H1 (cell line): ENCODE measurements at regions not wholly inside any gene's neighbourhood (a gene's known extent, or its start where the extent isn't known, plus 50 kb on each side); places are given as distances from the start of the nearest gene placed in this dataset.

Experiments
- CTCF ChIA-PET: fragments of 300-600 bp; sonication (Branson Sonifier 250); formaldehyde crosslinking; loops from one replicate; lab custom pipeline; 2021; ENCODE audit not compliant: partially characterized antibody; lab: Charles Lee
- POLR2A ChIA-PET: fragments of 300-600 bp; sonication (Branson Sonifier 250); formaldehyde crosslinking; loops from one replicate; lab custom pipeline; 2021; ENCODE audit warnings: inconsistent platforms; ENCODE audit not compliant: partially characterized antibody; lab: Charles Lee
- DNase-seq, 2 experiments: peaks; one replicate each; pipeline versions ENCODE4 v3.0.0 to v3.0.0-alpha.2; 2010 to 2022; ENCODE audit warnings: low spot score in 2 of 2, low read depth in 1 of 2, mixed read lengths in 1 of 2
- FAIRE-seq: peaks from 2 replicates; lab custom pipeline; 2011; peaks lifted over from hg19 to GRCh38; lab: Jason Lieb, UNC
- H2AFZ ChIP-seq: 2 replicates; pipeline ENCODE4 v1.8.1; 2012; ENCODE audit warnings: low read length, inconsistent platforms
- H2AK5ac ChIP-seq: 2 replicates; pipeline ENCODE4 v1.6.1; 2013; ENCODE audit warnings: low read depth, low read length
- H2BK120ac ChIP-seq: replicated peaks from 2 replicates; pipeline ENCODE3; 2013; ENCODE audit warnings: low read depth, low read length, inconsistent platforms
- H2BK12ac ChIP-seq: 2 replicates; pipeline ENCODE4 v1.6.1; 2013; ENCODE audit warnings: low read depth, low read length
- H2BK15ac ChIP-seq: 2 replicates; pipeline ENCODE4 v1.6.1; 2013; ENCODE audit warnings: low read length
- H2BK20ac ChIP-seq: 2 replicates; pipeline ENCODE4 v1.6.1; 2013; ENCODE audit warnings: low read length
- H2BK5ac ChIP-seq: 2 replicates; pipeline ENCODE4 v1.6.1; 2013; ENCODE audit warnings: low read depth, low read length
- H3K14ac ChIP-seq: 2 replicates; pipeline ENCODE4 v1.6.1; 2013; ENCODE audit warnings: inconsistent platforms; ENCODE audit not compliant: insufficient read length
- H3K18ac ChIP-seq: 2 replicates; pipeline ENCODE4 v1.6.1; 2013; ENCODE audit warnings: low read length; ENCODE audit errors: extremely low read depth
- H3K23ac ChIP-seq: 2 replicates; pipeline ENCODE4 v1.6.1; 2013; ENCODE audit warnings: inconsistent platforms; ENCODE audit not compliant: insufficient read length
- H3K23me2 ChIP-seq: 2 replicates; pipeline ENCODE4 v1.6.1; 2013; ENCODE audit warnings: low read depth, low read length
- H3K27ac ChIP-seq: 2 replicates; pipeline ENCODE4 v1.6.1; 2011; ENCODE audit warnings: low read depth, low read length, inconsistent platforms
- H3K27me3 ChIP-seq, 4 experiments: replicated peaks in 1 of 4; 1 replicate in 1 of 4; 2 replicates in 3 of 4; pipeline versions ENCODE4 v1.6.1 to v1.8.1; 2011 to 2013; ENCODE audit warnings: low read length in 3 of 4, mild to moderate bottlenecking in 3 of 4, inconsistent platforms in 2 of 4, mixed read lengths in 2 of 4, moderate library complexity in 1 of 4; ENCODE audit not compliant: control insufficient read depth in 3 of 4, insufficient read depth in 3 of 4; ENCODE audit errors: extremely low read depth in 1 of 4
- H3K36me3 ChIP-seq, 4 experiments: 2 replicates each; pipeline versions ENCODE4 v1.6.1 to v1.8.1; 2011 to 2013; ENCODE audit warnings: mild to moderate bottlenecking in 4 of 4, low read length in 3 of 4, moderate library complexity in 2 of 4, control low read depth in 1 of 4, inconsistent platforms in 1 of 4; ENCODE audit not compliant: insufficient read depth in 4 of 4, control insufficient read depth in 2 of 4
- H3K4ac ChIP-seq: replicated peaks from 2 replicates; pipeline ENCODE3; 2013; ENCODE audit warnings: low read length, low read depth, mixed read lengths, inconsistent platforms; ENCODE audit not compliant: insufficient read length
- H3K4me1 ChIP-seq, 4 experiments: replicated peaks in 1 of 4; 1 replicate in 1 of 4; 2 replicates in 3 of 4; pipeline versions ENCODE4 v1.6.1 to v1.8.1; 2011 to 2013; ENCODE audit warnings: low read length in 3 of 4, inconsistent platforms in 2 of 4, mixed read lengths in 1 of 4; ENCODE audit not compliant: insufficient read depth in 4 of 4, control insufficient read depth in 3 of 4
- H3K4me2 ChIP-seq, 2 experiments: 2 replicates each; pipeline versions ENCODE4 v1.6.1 to v1.8.1; 2011 to 2013; ENCODE audit warnings: low read depth in 2 of 2, low read length in 2 of 2, control low read depth in 1 of 2, inconsistent platforms in 1 of 2, mild to moderate bottlenecking in 1 of 2; ENCODE audit not compliant: insufficient read depth in 1 of 2
- H3K4me3 ChIP-seq, 4 experiments: fragments of 200-600, 300-600 bp in 1 of 4; sonication (generic), shearing (Covaris generic), sonication (Bioruptor Twin) in 1 of 4; 2 replicates each; pipeline versions ENCODE4 v1.5.1 to v1.8.1; 2011 to 2016; ENCODE audit warnings: low read length in 4 of 4, low read depth in 3 of 4, control low read depth in 2 of 4, inconsistent platforms in 2 of 4, mild to moderate bottlenecking in 2 of 4, mixed read lengths in 1 of 4, moderate library complexity in 1 of 4; ENCODE audit not compliant: insufficient read depth in 2 of 4; ENCODE audit errors: extremely low read depth in 1 of 4
- H3K56ac ChIP-seq: replicated peaks from 2 replicates; pipeline ENCODE3; 2013; ENCODE audit warnings: low read depth, mild to moderate bottlenecking, mixed read lengths, low read length, inconsistent platforms; ENCODE audit not compliant: insufficient read length
- H3K79me1 ChIP-seq: 2 replicates; pipeline ENCODE4 v1.6.1; 2013; ENCODE audit warnings: low read depth, low read length, control low read depth
- H3K79me2 ChIP-seq, 2 experiments: 2 replicates each; pipeline versions ENCODE4 v1.6.1 to v1.8.1; 2012 to 2013; ENCODE audit warnings: low read length in 2 of 2, mild to moderate bottlenecking in 2 of 2, inconsistent platforms in 1 of 2; ENCODE audit not compliant: insufficient read depth in 2 of 2, control insufficient read depth in 1 of 2
- H3K9ac ChIP-seq, 4 experiments: replicated peaks in 1 of 4; 1 replicate in 1 of 4; 2 replicates in 3 of 4; pipeline versions ENCODE4 v1.6.1 to v1.8.1; 2011 to 2013; ENCODE audit warnings: low read depth in 3 of 4, low read length in 3 of 4, control low read depth in 2 of 4, mild to moderate bottlenecking in 2 of 4, moderate library complexity in 2 of 4, inconsistent platforms in 1 of 4; ENCODE audit errors: extremely low read depth in 1 of 4
- H3K9me3 ChIP-seq, 2 experiments: 2 replicates each; pipeline versions ENCODE4 v1.6.1 to v1.8.1; 2012 to 2013; ENCODE audit warnings: mild to moderate bottlenecking in 2 of 2, moderate library complexity in 2 of 2, control low read depth in 1 of 2, inconsistent platforms in 1 of 2, low read depth in 1 of 2, low read length in 1 of 2, mixed read lengths in 1 of 2; ENCODE audit not compliant: insufficient read depth in 2 of 2
- H4K20me1 ChIP-seq, 2 experiments: replicated peaks in 1 of 2; 2 replicates each; pipeline versions ENCODE3 to v1.8.1; 2011 to 2013; ENCODE audit warnings: inconsistent platforms in 2 of 2, low read length in 2 of 2, mild to moderate bottlenecking in 1 of 2; ENCODE audit not compliant: insufficient read depth in 2 of 2, control insufficient read depth in 1 of 2
- H4K5ac ChIP-seq: 2 replicates; pipeline ENCODE4 v1.6.1; 2013; ENCODE audit warnings: low read length, low read depth, mixed read lengths, inconsistent platforms; ENCODE audit not compliant: insufficient read length
- H4K8ac ChIP-seq: 2 replicates; pipeline ENCODE4 v1.8.0; 2013; ENCODE audit warnings: mild to moderate bottlenecking, moderate library complexity, low read length, inconsistent platforms; ENCODE audit not compliant: insufficient read depth; ENCODE audit errors: extremely low read depth
- H4K91ac ChIP-seq: replicated peaks from 2 replicates; pipeline ENCODE3; 2013; ENCODE audit warnings: low read length, mixed read lengths, inconsistent platforms; ENCODE audit not compliant: insufficient read length
- BRCA1 ChIP-seq: IDR thresholded peaks from 2 replicates; pipeline ENCODE4 v1.6.1; 2012; ENCODE audit warnings: low read depth, low read length, improper control_type of control experiment
- CEBPB ChIP-seq: IDR thresholded peaks from 2 replicates; pipeline ENCODE4 v1.6.1; 2012; ENCODE audit warnings: low read depth, low read length
- CHD1 ChIP-seq: IDR thresholded peaks from 2 replicates; pipeline ENCODE4 v1.6.1; 2012; ENCODE audit warnings: low read depth, low read length, improper control_type of control experiment
- CREB1 ChIP-seq: IDR thresholded peaks from 2 replicates; pipeline ENCODE4 v1.6.1; 2012; ENCODE audit warnings: inconsistent platforms
- EGR1 ChIP-seq: IDR thresholded peaks from 2 replicates; pipeline ENCODE4 v1.6.1; 2011; ENCODE audit warnings: low read depth, low read length, borderline replicate concordance
- EZH2 ChIP-seq: fragments of 200-600 bp; sonication (generic); IDR thresholded peaks from 2 replicates; pipeline ENCODE4 v1.7.1; 2012; ENCODE audit warnings: low read depth, mild to moderate bottlenecking, moderate library complexity, low read length, inconsistent platforms; ENCODE audit not compliant: severe bottlenecking
- HDAC6 ChIP-seq: IDR thresholded peaks from one replicate; pipeline ENCODE4 v1.7.1; 2012; ENCODE audit warnings: low read depth, mild to moderate bottlenecking, inconsistent platforms, low read length, moderate library complexity
- JUND ChIP-seq: IDR thresholded peaks from 2 replicates; pipeline ENCODE4 v1.6.1; 2011; ENCODE audit warnings: mild to moderate bottlenecking, improper control_type of control experiment, low read length
- MAX ChIP-seq: IDR thresholded peaks from 2 replicates; pipeline ENCODE4 v1.6.1; 2012; ENCODE audit warnings: inconsistent platforms
- NANOG ChIP-seq: IDR thresholded peaks from 2 replicates; pipeline ENCODE4 v1.6.1; 2011; ENCODE audit warnings: low read length, low read depth, mild to moderate bottlenecking, inconsistent platforms; ENCODE audit not compliant: insufficient read depth, poor library complexity, severe bottlenecking
- NRF1 ChIP-seq: IDR thresholded peaks from 2 replicates; pipeline ENCODE4 v1.6.1; 2011; ENCODE audit warnings: mild to moderate bottlenecking, low read depth, low read length, improper control_type of control experiment
- POU5F1 ChIP-seq: IDR thresholded peaks from 2 replicates; pipeline ENCODE4 v1.6.1; 2011; ENCODE audit warnings: low read depth, mild to moderate bottlenecking, low read length, moderate library complexity
- SIRT6 ChIP-seq: IDR thresholded peaks from one replicate; pipeline ENCODE4 v1.7.1; 2012; ENCODE audit warnings: low read length, inconsistent platforms
- TAF7 ChIP-seq: optimal IDR thresholded peaks from 2 replicates; pipeline ENCODE3; 2011; ENCODE audit warnings: low read depth, mild to moderate bottlenecking, inconsistent platforms, low read length, moderate library complexity, borderline replicate concordance
- YY1 ChIP-seq: IDR thresholded peaks from 2 replicates; pipeline ENCODE4 v1.6.1; 2011; ENCODE audit warnings: low read depth, mild to moderate bottlenecking, low read length
- ZNF274 ChIP-seq: IDR thresholded peaks from 2 replicates; pipeline ENCODE4 v1.7.0; 2012; ENCODE audit warnings: low read length, borderline replicate concordance; ENCODE audit errors: extremely low read depth
- WGBS, 2 experiments: shearing (Covaris generic) in 1 of 2; methylation state at CpG; one replicate each; pipeline versions ENCODE4 v1.1.6 to v1.1.7; 2013 to 2015; ENCODE audit warnings: low lambda C conversion rate in 2 of 2, mixed read lengths in 2 of 2, inconsistent platforms in 1 of 2, low coverage in 1 of 2, missing lambda C conversion rate in 1 of 2; ENCODE audit not compliant: insufficient replicate concordance in 2 of 2, insufficient coverage in 1 of 2, insufficient read length in 1 of 2; ENCODE audit errors: extremely low coverage in 1 of 2, missing lambda C conversion rate in 1 of 2; 5-methylcytosine and 5-hydroxymethylcytosine counted together

DNA sequence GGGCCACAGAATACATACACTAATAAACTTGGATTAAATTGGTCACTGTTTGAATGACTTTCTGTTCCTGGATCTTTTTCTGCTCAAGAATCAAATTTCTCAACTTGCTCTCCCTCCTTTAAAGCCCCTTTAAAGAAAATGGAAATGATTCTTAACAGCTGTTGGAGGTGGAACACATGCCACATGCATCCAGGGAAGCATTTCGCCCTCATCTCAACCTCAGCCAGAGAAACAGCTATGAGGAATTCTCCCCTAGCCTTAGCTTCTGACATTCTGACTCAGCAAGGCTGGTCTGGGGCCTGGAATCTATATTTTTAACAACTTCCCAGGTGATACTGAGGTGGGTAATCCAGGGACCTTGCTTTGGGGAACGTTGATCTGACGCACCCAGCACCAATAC lies 263.4 kb upstream of the ECI2 start:
- Histone ChIP-seq H2BK12ac (no peak overlapping the region), H2BK5ac (no peak overlapping the region), H3K9me3 (no peaks in the 10 kb centered on the region), H4K91ac (no peak overlapping the region), H3K36me3 (no peaks in the 10 kb centered on the region), H3K4me1 (peaks cover 0 to 3% (median 0%) of the 10 kb centered on the region in 4 experiments; a peak in 3 of 7 replicates), H2AFZ (no peak overlapping the region), H3K4me2 (no peak overlapping the region), H4K5ac (no peak overlapping the region), H2BK15ac (no peak overlapping the region), H3K14ac (no peak overlapping the region), H3K9ac (no peak overlapping the region), H4K8ac (no peak overlapping the region), H3K18ac (no peak overlapping the region), H3K79me1 (no peaks in the 10 kb centered on the region), H3K4ac (no peak overlapping the region), H2BK20ac (no peak overlapping the region), H3K56ac (no peak overlapping the region), H3K23me2 (no peaks in the 10 kb centered on the region), H3K23ac (no peak overlapping the region), H4K20me1 (no peaks in the 10 kb centered on the region), H3K79me2 (no peaks in the 10 kb centered on the region), H3K27me3 (no peaks in the 10 kb centered on the region), H2BK120ac (no peak overlapping the region), H3K4me3 (no peak overlapping the region), H3K27ac (no peak overlapping the region), H2AK5ac (no peak overlapping the region)
- WGBS, 2 experiments, result 92% methylated on average over 3 of the region's 3 CpGs; no CpG with 5 or more reads in 1 of the 2 experiments
- ChIA-PET CTCF (interaction anchor here (1.1 to 2.0 kb wide), 5 partner anchors 10 to 631 kb away, joined by 3 to 6 read pairs (median 3); no protein-coding TSS in a partner anchor), POLR2A (no interaction called here)
- FAIRE-seq (no peak), DNase-seq (no peak)
- TF ChIP-seq ZNF274, result no peak
- TF ChIP-seq EZH2, result no peak
- TF ChIP-seq MAX, result no peak
- no peak for TF ChIP-seq CHD1
- no peak for TF ChIP-seq TAF7
- TF ChIP-seq POU5F1, result no peak
- TF ChIP-seq HDAC6, result no peak
- no peak for TF ChIP-seq CREB1
- no peak for TF ChIP-seq YY1
- no peak for TF ChIP-seq CEBPB
- TF ChIP-seq NRF1, result no peak
- no peak for TF ChIP-seq BRCA1
- TF ChIP-seq SIRT6, result no peak
- no peak for TF ChIP-seq EGR1
- no peak for TF ChIP-seq NANOG
- no peak for TF ChIP-seq JUND
